A549 (cell line): ENCODE measurements at regions not wholly inside any gene's neighbourhood (a gene's known extent, or its start where the extent isn't known, plus 50 kb on each side); places are given as distances from the start of the nearest gene placed in this dataset.

ENCODE experiments used
- EP300 ChIP-seq, 2 experiments: fragments of >200 bp; sonication (Bioruptor Twin); formaldehyde crosslinking; IDR thresholded peaks; 2 replicates in 1 of 2; 3 replicates in 1 of 2; pipeline ENCODE4 v1.6.1; 2016 to 2017
- HDAC2 ChIP-seq: fragments of 200-600 bp; sonication (generic); IDR thresholded peaks from 2 replicates; pipeline ENCODE4 v1.6.1; 2016
- HMGXB4 ChIP-seq: fragments of 250-450 bp; sonication (Bioruptor Pico); IDR thresholded peaks from 2 replicates; pipeline ENCODE4 v1.5.0; 2021; ENCODE audit warnings: mild to moderate bottlenecking, moderate library complexity, borderline replicate concordance
- JUNB ChIP-seq: fragments of >200 bp; sonication (Bioruptor Twin); formaldehyde crosslinking; IDR thresholded peaks from 2 replicates; pipeline ENCODE4 v1.6.1; 2016
- KDM1A ChIP-seq: fragments of 200-600 bp; sonication (generic); IDR thresholded peaks from 2 replicates; pipeline ENCODE4 v1.6.1; 2016; ENCODE audit warnings: low read depth, mild to moderate bottlenecking
- RCOR1 ChIP-seq: fragments of 150-350 bp; IDR thresholded peaks from 2 replicates; pipeline ENCODE4 v1.6.1; 2014; ENCODE audit warnings: antibody characterized with exemption, low read length, low read depth
- SREBF2 ChIP-seq: fragments of 450-650 bp; IDR thresholded peaks from 2 replicates; pipeline ENCODE4 v1.6.1; 2014; ENCODE audit warnings: mild to moderate bottlenecking, moderate library complexity
- USF2 ChIP-seq: fragments of 450-650 bp; IDR thresholded peaks from 2 replicates; pipeline ENCODE4 v1.6.1; 2014; ENCODE audit warnings: antibody characterized with exemption
- TF ChIP-seq, protein P1 (sequence below): fragments of >200 bp; sonication (Bioruptor Twin); formaldehyde crosslinking; IDR thresholded peaks from 3 replicates; pipeline ENCODE4 v1.5.1; 2016
- TF ChIP-seq, protein P2 (sequence below): fragments of 200-600 bp; sonication (generic); IDR thresholded peaks from 2 replicates; pipeline ENCODE4 v1.6.1; 2016; ENCODE audit warnings: antibody characterized with exemption, mild to moderate bottlenecking, moderate library complexity

- no peak for TF ChIP-seq RCOR1
- TF ChIP-seq, protein P1, sequence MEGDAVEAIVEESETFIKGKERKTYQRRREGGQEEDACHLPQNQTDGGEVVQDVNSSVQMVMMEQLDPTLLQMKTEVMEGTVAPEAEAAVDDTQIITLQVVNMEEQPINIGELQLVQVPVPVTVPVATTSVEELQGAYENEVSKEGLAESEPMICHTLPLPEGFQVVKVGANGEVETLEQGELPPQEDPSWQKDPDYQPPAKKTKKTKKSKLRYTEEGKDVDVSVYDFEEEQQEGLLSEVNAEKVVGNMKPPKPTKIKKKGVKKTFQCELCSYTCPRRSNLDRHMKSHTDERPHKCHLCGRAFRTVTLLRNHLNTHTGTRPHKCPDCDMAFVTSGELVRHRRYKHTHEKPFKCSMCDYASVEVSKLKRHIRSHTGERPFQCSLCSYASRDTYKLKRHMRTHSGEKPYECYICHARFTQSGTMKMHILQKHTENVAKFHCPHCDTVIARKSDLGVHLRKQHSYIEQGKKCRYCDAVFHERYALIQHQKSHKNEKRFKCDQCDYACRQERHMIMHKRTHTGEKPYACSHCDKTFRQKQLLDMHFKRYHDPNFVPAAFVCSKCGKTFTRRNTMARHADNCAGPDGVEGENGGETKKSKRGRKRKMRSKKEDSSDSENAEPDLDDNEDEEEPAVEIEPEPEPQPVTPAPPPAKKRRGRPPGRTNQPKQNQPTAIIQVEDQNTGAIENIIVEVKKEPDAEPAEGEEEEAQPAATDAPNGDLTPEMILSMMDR: no peak
- no peak for TF ChIP-seq EP300 (IDR thresholded peaks at IDR 0.05)
- no peak for TF ChIP-seq KDM1A
- TF ChIP-seq USF2: no peak
- TF ChIP-seq HDAC2: no peak
- TF ChIP-seq, protein P2, sequence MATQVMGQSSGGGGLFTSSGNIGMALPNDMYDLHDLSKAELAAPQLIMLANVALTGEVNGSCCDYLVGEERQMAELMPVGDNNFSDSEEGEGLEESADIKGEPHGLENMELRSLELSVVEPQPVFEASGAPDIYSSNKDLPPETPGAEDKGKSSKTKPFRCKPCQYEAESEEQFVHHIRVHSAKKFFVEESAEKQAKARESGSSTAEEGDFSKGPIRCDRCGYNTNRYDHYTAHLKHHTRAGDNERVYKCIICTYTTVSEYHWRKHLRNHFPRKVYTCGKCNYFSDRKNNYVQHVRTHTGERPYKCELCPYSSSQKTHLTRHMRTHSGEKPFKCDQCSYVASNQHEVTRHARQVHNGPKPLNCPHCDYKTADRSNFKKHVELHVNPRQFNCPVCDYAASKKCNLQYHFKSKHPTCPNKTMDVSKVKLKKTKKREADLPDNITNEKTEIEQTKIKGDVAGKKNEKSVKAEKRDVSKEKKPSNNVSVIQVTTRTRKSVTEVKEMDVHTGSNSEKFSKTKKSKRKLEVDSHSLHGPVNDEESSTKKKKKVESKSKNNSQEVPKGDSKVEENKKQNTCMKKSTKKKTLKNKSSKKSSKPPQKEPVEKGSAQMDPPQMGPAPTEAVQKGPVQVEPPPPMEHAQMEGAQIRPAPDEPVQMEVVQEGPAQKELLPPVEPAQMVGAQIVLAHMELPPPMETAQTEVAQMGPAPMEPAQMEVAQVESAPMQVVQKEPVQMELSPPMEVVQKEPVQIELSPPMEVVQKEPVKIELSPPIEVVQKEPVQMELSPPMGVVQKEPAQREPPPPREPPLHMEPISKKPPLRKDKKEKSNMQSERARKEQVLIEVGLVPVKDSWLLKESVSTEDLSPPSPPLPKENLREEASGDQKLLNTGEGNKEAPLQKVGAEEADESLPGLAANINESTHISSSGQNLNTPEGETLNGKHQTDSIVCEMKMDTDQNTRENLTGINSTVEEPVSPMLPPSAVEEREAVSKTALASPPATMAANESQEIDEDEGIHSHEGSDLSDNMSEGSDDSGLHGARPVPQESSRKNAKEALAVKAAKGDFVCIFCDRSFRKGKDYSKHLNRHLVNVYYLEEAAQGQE: no peak
- no peak for TF ChIP-seq HMGXB4
- no peak for TF ChIP-seq JUNB
- TF ChIP-seq SREBF2: no peak
Observed at GRCh38 chr6:126967296-126968005, 151.0 kb upstream of the RSPO3 start.
